Neural crest cell (in vitro differentiated cells): ENCODE measurements at regions not wholly inside any gene's neighbourhood (a gene's known extent, or its start where the extent isn't known, plus 50 kb on each side); places are given as distances from the start of the nearest gene placed in this dataset.

Source experiments
- DNase-seq: peaks from one replicate; pipeline ENCODE4 v3.0.0; 2021; ENCODE audit warnings: low read depth, mixed read lengths, low spot score
- H3K27ac Mint-ChIP-seq: one replicate; pipeline ENCODE4 v1.8.0; 2021; ENCODE audit warnings: mild to moderate bottlenecking, mixed read lengths; ENCODE audit not compliant: unreplicated experiment
- H3K27me3 Mint-ChIP-seq: 2 replicates; pipeline ENCODE4 v1.8.0; 2021; ENCODE audit warnings: low read depth, mild to moderate bottlenecking, mixed read lengths
- H3K36me3 Mint-ChIP-seq: 2 replicates; pipeline ENCODE4 v1.8.0; 2021; ENCODE audit warnings: low read depth, mild to moderate bottlenecking, mixed read lengths
- H3K4me1 Mint-ChIP-seq: 2 replicates; pipeline ENCODE4 v1.8.0; 2021; ENCODE audit warnings: mixed read lengths
- H3K4me3 Mint-ChIP-seq: one replicate; pipeline ENCODE4 v1.8.0; 2021; ENCODE audit warnings: mild to moderate bottlenecking, mixed read lengths
- H3K9me3 Mint-ChIP-seq: 2 replicates; pipeline ENCODE4 v1.8.0; 2021; ENCODE audit warnings: mixed read lengths
- TF ChIP-seq, protein P1 (sequence below): fragments of 200-600 bp; sonication (generic); conservative IDR thresholded peaks from 2 replicates; pipeline ENCODE4 v1.5.0; 2021; ENCODE audit warnings: antibody characterized with exemption, mild to moderate bottlenecking

DNA sequence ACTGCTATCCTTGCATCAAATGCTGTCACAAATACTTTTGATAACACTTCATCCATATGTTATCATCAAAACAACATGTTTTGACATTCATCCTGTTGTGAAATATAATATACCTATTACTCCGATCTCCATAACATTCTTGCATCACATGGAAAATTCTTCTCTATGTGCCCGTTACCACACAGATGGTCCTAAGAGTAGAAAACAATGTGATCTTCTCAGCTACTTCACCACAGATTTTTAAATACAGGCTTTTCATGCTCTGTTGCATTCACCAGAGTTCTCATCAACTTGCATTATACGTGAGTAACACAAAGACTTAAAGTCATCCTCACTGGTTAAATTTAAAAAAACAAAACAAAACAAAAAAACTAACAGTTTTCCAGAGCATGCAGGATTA lies 1603.3 kb upstream of the ZEB2 start:
- TF ChIP-seq, protein P1, sequence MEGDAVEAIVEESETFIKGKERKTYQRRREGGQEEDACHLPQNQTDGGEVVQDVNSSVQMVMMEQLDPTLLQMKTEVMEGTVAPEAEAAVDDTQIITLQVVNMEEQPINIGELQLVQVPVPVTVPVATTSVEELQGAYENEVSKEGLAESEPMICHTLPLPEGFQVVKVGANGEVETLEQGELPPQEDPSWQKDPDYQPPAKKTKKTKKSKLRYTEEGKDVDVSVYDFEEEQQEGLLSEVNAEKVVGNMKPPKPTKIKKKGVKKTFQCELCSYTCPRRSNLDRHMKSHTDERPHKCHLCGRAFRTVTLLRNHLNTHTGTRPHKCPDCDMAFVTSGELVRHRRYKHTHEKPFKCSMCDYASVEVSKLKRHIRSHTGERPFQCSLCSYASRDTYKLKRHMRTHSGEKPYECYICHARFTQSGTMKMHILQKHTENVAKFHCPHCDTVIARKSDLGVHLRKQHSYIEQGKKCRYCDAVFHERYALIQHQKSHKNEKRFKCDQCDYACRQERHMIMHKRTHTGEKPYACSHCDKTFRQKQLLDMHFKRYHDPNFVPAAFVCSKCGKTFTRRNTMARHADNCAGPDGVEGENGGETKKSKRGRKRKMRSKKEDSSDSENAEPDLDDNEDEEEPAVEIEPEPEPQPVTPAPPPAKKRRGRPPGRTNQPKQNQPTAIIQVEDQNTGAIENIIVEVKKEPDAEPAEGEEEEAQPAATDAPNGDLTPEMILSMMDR, result no peak
- H3K27ac Mint-ChIP-seq, result no peak overlapping the region
- DNase-seq, result no peak
- H3K36me3 Mint-ChIP-seq, result peaks cover 2% of the 10 kb centered on the region
- H3K4me1 Mint-ChIP-seq, result peaks cover 9% of the 10 kb centered on the region
- no peaks in the 10 kb centered on the region for H3K27me3 Mint-ChIP-seq
- H3K9me3 Mint-ChIP-seq, result peaks cover 6% of the 10 kb centered on the region
- no peak overlapping the region for H3K4me3 Mint-ChIP-seq

DNA sequence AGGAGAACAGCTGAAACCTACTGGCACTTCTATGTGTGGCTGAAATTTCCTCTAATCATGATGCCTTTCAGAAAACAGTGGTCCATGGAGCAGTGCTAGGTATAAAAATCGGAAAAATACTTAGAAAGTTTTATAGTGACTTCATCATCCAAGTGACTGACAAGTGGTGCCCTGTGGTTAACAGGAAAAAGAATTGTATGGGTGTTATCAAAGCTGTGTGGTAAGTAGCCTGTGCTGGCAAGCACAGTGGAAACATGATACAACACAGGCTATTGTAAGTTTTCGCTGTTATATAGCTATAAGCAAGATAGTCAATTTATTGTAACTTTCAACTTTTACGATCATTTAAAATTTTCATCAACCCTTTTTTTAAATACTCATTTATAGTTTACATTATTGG lies 1599.7 kb upstream of the ZEB2 start:
- Mint-ChIP-seq H3K9me3 (peaks cover 3% of the 10 kb centered on the region), H3K27ac (no peak overlapping the region), H3K27me3 (no peaks in the 10 kb centered on the region), H3K36me3 (no peaks in the 10 kb centered on the region), H3K4me3 (no peak overlapping the region), H3K4me1 (peaks cover 9% of the 10 kb centered on the region)
- TF ChIP-seq, protein P1, result no peak
- DNase-seq, result no peak

DNA sequence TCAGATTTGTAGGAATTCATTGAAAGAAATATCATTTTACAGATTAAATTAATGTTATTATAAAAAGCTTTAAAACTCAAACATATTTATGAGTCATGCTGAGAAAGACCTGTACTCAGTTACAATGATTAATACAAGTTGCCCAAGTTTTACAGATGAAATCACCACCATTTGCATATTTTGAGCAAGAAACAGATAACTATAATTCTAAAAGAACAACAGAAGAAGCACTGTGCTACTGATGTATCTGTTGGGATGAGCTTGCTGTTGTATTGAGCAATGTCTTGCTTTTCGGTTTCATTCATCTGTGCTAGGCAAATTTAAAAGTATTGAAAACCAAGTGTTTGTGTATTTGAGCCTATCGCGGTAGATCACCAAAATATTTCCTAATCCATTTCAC lies 1589.1 kb upstream of the ZEB2 start:
- H3K4me1 Mint-ChIP-seq, result no peaks in the 10 kb centered on the region
- no peaks in the 10 kb centered on the region for H3K27me3 Mint-ChIP-seq
- no peak for DNase-seq
- no peaks in the 10 kb centered on the region for H3K36me3 Mint-ChIP-seq
- H3K27ac Mint-ChIP-seq, result no peak overlapping the region
- no peaks in the 10 kb centered on the region for H3K9me3 Mint-ChIP-seq
- no peak overlapping the region for H3K4me3 Mint-ChIP-seq
- TF ChIP-seq, protein P1, result no peak

DNA sequence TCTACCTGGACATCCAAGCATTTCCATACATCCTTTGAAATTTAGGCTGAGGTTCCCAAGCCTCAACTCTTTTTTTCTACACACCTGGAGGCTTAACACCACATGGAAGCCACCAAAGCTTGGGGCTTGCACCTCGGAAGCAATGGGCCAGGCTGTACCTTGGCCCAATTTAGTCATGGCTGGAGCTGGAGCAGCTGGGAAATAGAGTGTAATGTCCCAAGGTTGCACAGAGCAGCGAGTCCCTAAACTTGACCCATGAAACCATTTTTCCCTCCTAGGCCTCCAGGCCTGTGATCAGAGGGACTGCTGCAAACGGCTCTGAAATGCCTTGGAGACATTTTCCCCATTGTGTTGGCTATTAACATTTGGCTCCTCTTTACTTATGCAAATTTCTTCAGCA lies 1574.3 kb upstream of the ZEB2 start:
- H3K27ac Mint-ChIP-seq, result no peak overlapping the region
- H3K27me3 Mint-ChIP-seq, result no peaks in the 10 kb centered on the region
- peaks cover 20% of the 10 kb centered on the region for H3K9me3 Mint-ChIP-seq
- peaks cover 23% of the 10 kb centered on the region for H3K36me3 Mint-ChIP-seq
- H3K4me3 Mint-ChIP-seq, result no peak overlapping the region
- DNase-seq, result no peak
- no peaks in the 10 kb centered on the region for H3K4me1 Mint-ChIP-seq
- TF ChIP-seq, protein P1, result no peak

DNA sequence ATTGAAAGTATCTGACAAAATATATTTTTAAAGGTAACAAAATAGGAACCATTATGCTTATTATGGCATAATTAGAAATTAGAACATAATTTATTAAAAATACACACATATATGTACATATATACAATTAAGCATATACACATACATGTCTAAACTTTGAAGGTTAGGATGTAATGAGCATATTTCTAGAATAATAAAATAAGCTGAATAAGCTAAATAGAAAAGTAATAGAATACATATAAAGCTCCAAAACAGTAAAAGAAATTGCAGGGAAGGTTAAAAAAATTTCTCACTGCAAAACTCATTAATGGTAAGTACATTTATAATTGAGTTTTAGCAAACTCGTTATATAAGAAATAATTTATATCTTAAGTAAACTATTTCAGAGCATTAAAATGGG lies 1561.5 kb upstream of the ZEB2 start:
- Mint-ChIP-seq H3K4me3 (no peak overlapping the region), H3K9me3 (no peaks in the 10 kb centered on the region), H3K27ac (no peak overlapping the region), H3K36me3 (no peaks in the 10 kb centered on the region), H3K4me1 (no peaks in the 10 kb centered on the region), H3K27me3 (no peaks in the 10 kb centered on the region)
- no peak for DNase-seq
- TF ChIP-seq, protein P1, result no peak

DNA sequence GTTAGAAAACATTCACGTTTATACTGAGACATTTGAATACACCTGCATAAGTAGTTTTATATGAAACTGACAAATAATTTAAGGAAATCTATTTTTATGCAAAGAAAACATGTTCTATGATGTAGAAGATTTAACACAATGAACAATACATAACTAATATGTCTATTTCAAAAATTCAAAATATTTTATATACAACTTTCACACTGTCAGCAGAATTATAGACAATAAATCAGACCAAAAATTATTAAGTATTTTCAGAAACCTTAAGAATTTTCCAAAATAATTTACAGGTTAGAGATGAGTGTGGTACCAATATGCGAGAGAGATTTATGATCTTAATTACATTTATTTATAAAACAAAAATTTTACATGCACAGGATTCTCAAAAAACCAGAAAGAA lies 1561.0 kb upstream of the ZEB2 start:
- no peak overlapping the region for H3K27ac Mint-ChIP-seq
- no peak overlapping the region for H3K4me3 Mint-ChIP-seq
- H3K27me3 Mint-ChIP-seq, result no peaks in the 10 kb centered on the region
- TF ChIP-seq, protein P1, result no peak
- H3K36me3 Mint-ChIP-seq, result no peaks in the 10 kb centered on the region
- DNase-seq, result no peak
- H3K9me3 Mint-ChIP-seq, result no peaks in the 10 kb centered on the region
- H3K4me1 Mint-ChIP-seq, result no peaks in the 10 kb centered on the region
